GM12873 (cell line): ENCODE measurements at regions not wholly inside any gene's neighbourhood (a gene's known extent, or its start where the extent isn't known, plus 50 kb on each side); places are given as distances from the start of the nearest gene placed in this dataset.

Experiments used
- CTCF ChIP-seq: IDR thresholded peaks from 2 replicates; pipeline ENCODE4 v1.5.1; 2012; ENCODE audit warnings: low read depth, mild to moderate bottlenecking, moderate library complexity, low read length, control low read depth; ENCODE audit not compliant: insufficient read depth; ENCODE audit errors: missing control alignments

- no peak for TF ChIP-seq CTCF
Observed at GRCh38 chr20:4483486-4483885, 202.8 kb upstream of the PRNP start.

GRCh38 chr20:4480104-4480503 lies 206.2 kb upstream of the PRNP start:
- no peak for TF ChIP-seq CTCF

GRCh38 chr20:4476903-4477500 lies 209.3 kb upstream of the PRNP start:
- TF ChIP-seq CTCF = no peak

- no peak for TF ChIP-seq CTCF
Observed at GRCh38 chr20:4472906-4473305, 213.3 kb upstream of the PRNP start.

- TF ChIP-seq CTCF = no peak
Observed at GRCh38 chr20:4471221-4471620, 215.0 kb upstream of the PRNP start.

- TF ChIP-seq CTCF = no peak
Observed at GRCh38 chr20:4470375-4470774, 215.9 kb upstream of the PRNP start.

- TF ChIP-seq CTCF = no peak
Observed at GRCh38 chr20:4469910-4470309, 216.3 kb upstream of the PRNP start.

GRCh38 chr20:4468114-4468513 lies 218.1 kb upstream of the PRNP start:
- no peak for TF ChIP-seq CTCF
